ENCODE measurements at regions not wholly inside any gene's neighbourhood (a gene's known extent, or its start where the extent isn't known, plus 50 kb on each side); places are given as distances from the start of the nearest gene placed in this dataset.

GRCh38 chr5:6181147-6181729 lies 197.1 kb downstream of the MED10 start:
- H3K27me3 Mint-ChIP-seq (ENCODE audit: unreplicated experiment), result peaks cover 5% of the 10 kb centered on the region
- peaks cover 2% of the 10 kb centered on the region for H3K9me3 Mint-ChIP-seq (ENCODE audit: unreplicated experiment)
- TF ChIP-seq CTCF (IDR thresholded peaks at IDR 0.05; ENCODE audit: partially characterized antibody, unreplicated experiment), result no peak
- peaks cover 6% of the 10 kb centered on the region for H3K36me3 Mint-ChIP-seq (ENCODE audit: unreplicated experiment)
- H3K4me1 Mint-ChIP-seq (ENCODE audit: low read depth, unreplicated experiment), result peaks cover 9% of the 10 kb centered on the region
- H3K27ac Mint-ChIP-seq (ENCODE audit: unreplicated experiment), result no peak overlapping the region
- H3K4me3 Mint-ChIP-seq (ENCODE audit: unreplicated experiment), result no peak overlapping the region
- no peak for DNase-seq

- DNase-seq, result no peak
- no peak for TF ChIP-seq CTCF (IDR thresholded peaks at IDR 0.05; ENCODE audit: partially characterized antibody, unreplicated experiment)
- Mint-ChIP-seq H3K27ac (ENCODE audit: unreplicated experiment) (no peak overlapping the region), H3K4me1 (ENCODE audit: low read depth, unreplicated experiment) (peaks cover 14% of the 10 kb centered on the region), H3K9me3 (ENCODE audit: unreplicated experiment) (peaks cover under 1% of the 10 kb centered on the region), H3K4me3 (ENCODE audit: unreplicated experiment) (no peak overlapping the region), H3K36me3 (ENCODE audit: unreplicated experiment) (peaks cover 3% of the 10 kb centered on the region), H3K27me3 (ENCODE audit: unreplicated experiment) (peaks cover 5% of the 10 kb centered on the region)
These were observed 198.0 kb downstream of the MED10 start for GRCh38 chr5:6180231-6180872.

- no peak overlapping the region for H3K27ac Mint-ChIP-seq (ENCODE audit: unreplicated experiment)
- DNase-seq, result peak; percentile 45
- H3K4me1 Mint-ChIP-seq (ENCODE audit: low read depth, unreplicated experiment), result peaks cover 18% of the 10 kb centered on the region
- H3K36me3 Mint-ChIP-seq (ENCODE audit: unreplicated experiment), result no peaks in the 10 kb centered on the region
- no peak for TF ChIP-seq CTCF (IDR thresholded peaks at IDR 0.05; ENCODE audit: partially characterized antibody, unreplicated experiment)
- H3K9me3 Mint-ChIP-seq (ENCODE audit: unreplicated experiment), result no peaks in the 10 kb centered on the region
- H3K27me3 Mint-ChIP-seq (ENCODE audit: unreplicated experiment), result peaks cover 5% of the 10 kb centered on the region
- no peak overlapping the region for H3K4me3 Mint-ChIP-seq (ENCODE audit: unreplicated experiment)
These were observed 199.4 kb downstream of the MED10 start for GRCh38 chr5:6178846-6179532.

- H3K27ac Mint-ChIP-seq (ENCODE audit: unreplicated experiment), result no peak overlapping the region
- no peak for TF ChIP-seq CTCF (IDR thresholded peaks at IDR 0.05; ENCODE audit: partially characterized antibody, unreplicated experiment)
- peaks cover 18% of the 10 kb centered on the region for H3K4me1 Mint-ChIP-seq (ENCODE audit: low read depth, unreplicated experiment)
- H3K27me3 Mint-ChIP-seq (ENCODE audit: unreplicated experiment), result peaks cover 3% of the 10 kb centered on the region
- no peak overlapping the region for H3K4me3 Mint-ChIP-seq (ENCODE audit: unreplicated experiment)
- no peaks in the 10 kb centered on the region for H3K36me3 Mint-ChIP-seq (ENCODE audit: unreplicated experiment)
- no peak for DNase-seq
- no peaks in the 10 kb centered on the region for H3K9me3 Mint-ChIP-seq (ENCODE audit: unreplicated experiment)
These were observed 200.4 kb downstream of the MED10 start for GRCh38 chr5:6177926-6178325.

Measured in glutamatergic neuron (in vitro differentiated cells).